K562 (cell line): ENCODE measurements at regions not wholly inside any gene's neighbourhood (a gene's known extent, or its start where the extent isn't known, plus 50 kb on each side); places are given as distances from the start of the nearest gene placed in this dataset.

Source experiments
- ERF ChIP-seq: fragments of 450-650 bp; formaldehyde crosslinking; IDR thresholded peaks from 2 replicates; pipeline ENCODE4 v1.4.0; 2020; ENCODE audit warnings: mild to moderate bottlenecking, mixed read lengths
- FOS ChIP-seq: IDR thresholded peaks from 3 replicates; pipeline ENCODE4 v1.6.1; 2011; ENCODE audit not compliant: insufficient read length; ENCODE audit errors: extremely low read depth
- RFX7 ChIP-seq: fragments of 250-450 bp; sonication (Bioruptor Pico); IDR thresholded peaks from 2 replicates; pipeline ENCODE4 v1.5.1; 2021; ENCODE audit warnings: mild to moderate bottlenecking
- SLC30A9 ChIP-seq: fragments of 250-450 bp; sonication (Bioruptor Pico); IDR thresholded peaks from 2 replicates; pipeline ENCODE4 v1.8.0; 2022; ENCODE audit warnings: mild to moderate bottlenecking, moderate library complexity
- TEAD2 ChIP-seq: fragments of 450-650 bp; IDR thresholded peaks from 2 replicates; pipeline ENCODE4 v1.6.1; 2016; ENCODE audit warnings: missing genetic modification characterization, control low read depth, missing compliant biosample characterization
- ZNF174 ChIP-seq: fragments of 250-450 bp; sonication (Bioruptor Pico); IDR thresholded peaks from 2 replicates; pipeline ENCODE4 v1.4.0; 2020; ENCODE audit warnings: mild to moderate bottlenecking
- ZSCAN29 ChIP-seq: fragments of 450-650 bp; IDR thresholded peaks from 2 replicates; pipeline ENCODE4 v1.6.1; 2017
- ZZZ3 ChIP-seq: fragments of 450-650 bp; IDR thresholded peaks from 2 replicates; pipeline ENCODE4 v1.6.1; 2016; ENCODE audit warnings: antibody characterized with exemption, mild to moderate bottlenecking, moderate library complexity
- TF ChIP-seq, protein P1 (sequence below), 2 experiments: fragments of 450-650 bp; IDR thresholded peaks; 2 replicates each; pipeline ENCODE4 v1.6.1; 2016; ENCODE audit warnings: mild to moderate bottlenecking in 2 of 2, borderline replicate concordance in 1 of 2, low read depth in 1 of 2, moderate library complexity in 1 of 2
- TF ChIP-seq, protein P2 (sequence below): fragments of 450-650 bp; formaldehyde crosslinking; IDR thresholded peaks from 2 replicates; pipeline ENCODE4 v1.4.0; 2020; ENCODE audit warnings: mild to moderate bottlenecking
- TF ChIP-seq, protein P3 (sequence below): sonication (generic); formaldehyde crosslinking; IDR thresholded peaks from 2 replicates; pipeline ENCODE4 v1.8.0; 2022; ENCODE audit warnings: mild to moderate bottlenecking, missing genetic modification reagents
- TF ChIP-seq, protein P4 (sequence below): fragments of 450-650 bp; IDR thresholded peaks from 2 replicates; pipeline ENCODE4 v1.7.0; 2016; ENCODE audit warnings: borderline replicate concordance
- TF ChIP-seq, protein P5 (sequence below): fragments of 250-450 bp; sonication (Bioruptor Pico); IDR thresholded peaks from 2 replicates; pipeline ENCODE4 v1.5.0; 2021
- TF ChIP-seq, protein P6 (sequence below), 2 experiments: fragments of 450-650 bp in 1 of 2; sonication (generic) in 1 of 2; formaldehyde crosslinking; conservative IDR thresholded peaks; 2 replicates each; pipeline versions ENCODE4 v1.4.0 to v1.8.1; 2020 to 2022; ENCODE audit warnings: mild to moderate bottlenecking in 1 of 2, missing genetic modification reagents in 1 of 2

DNA sequence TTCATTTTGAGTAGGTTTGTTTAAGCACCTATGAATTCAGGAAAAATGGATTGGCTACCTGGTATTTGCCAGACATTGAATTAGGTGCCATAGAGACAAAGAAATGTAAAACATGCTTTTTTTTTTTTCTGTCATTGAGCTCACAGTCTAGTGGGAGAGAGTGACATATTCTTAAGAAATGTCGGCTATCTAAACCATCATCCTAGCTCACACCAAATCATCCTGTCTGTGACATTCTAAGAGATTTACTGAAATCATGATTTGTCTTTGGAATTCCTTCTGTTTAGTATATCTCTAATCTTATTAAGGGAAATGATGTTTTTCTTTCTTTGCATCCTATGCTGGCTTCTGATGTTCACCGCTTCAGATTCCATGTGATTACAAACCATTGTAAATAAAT is 59.5 kb upstream of the STXBP5L start (continued):
- TF ChIP-seq, protein P1, sequence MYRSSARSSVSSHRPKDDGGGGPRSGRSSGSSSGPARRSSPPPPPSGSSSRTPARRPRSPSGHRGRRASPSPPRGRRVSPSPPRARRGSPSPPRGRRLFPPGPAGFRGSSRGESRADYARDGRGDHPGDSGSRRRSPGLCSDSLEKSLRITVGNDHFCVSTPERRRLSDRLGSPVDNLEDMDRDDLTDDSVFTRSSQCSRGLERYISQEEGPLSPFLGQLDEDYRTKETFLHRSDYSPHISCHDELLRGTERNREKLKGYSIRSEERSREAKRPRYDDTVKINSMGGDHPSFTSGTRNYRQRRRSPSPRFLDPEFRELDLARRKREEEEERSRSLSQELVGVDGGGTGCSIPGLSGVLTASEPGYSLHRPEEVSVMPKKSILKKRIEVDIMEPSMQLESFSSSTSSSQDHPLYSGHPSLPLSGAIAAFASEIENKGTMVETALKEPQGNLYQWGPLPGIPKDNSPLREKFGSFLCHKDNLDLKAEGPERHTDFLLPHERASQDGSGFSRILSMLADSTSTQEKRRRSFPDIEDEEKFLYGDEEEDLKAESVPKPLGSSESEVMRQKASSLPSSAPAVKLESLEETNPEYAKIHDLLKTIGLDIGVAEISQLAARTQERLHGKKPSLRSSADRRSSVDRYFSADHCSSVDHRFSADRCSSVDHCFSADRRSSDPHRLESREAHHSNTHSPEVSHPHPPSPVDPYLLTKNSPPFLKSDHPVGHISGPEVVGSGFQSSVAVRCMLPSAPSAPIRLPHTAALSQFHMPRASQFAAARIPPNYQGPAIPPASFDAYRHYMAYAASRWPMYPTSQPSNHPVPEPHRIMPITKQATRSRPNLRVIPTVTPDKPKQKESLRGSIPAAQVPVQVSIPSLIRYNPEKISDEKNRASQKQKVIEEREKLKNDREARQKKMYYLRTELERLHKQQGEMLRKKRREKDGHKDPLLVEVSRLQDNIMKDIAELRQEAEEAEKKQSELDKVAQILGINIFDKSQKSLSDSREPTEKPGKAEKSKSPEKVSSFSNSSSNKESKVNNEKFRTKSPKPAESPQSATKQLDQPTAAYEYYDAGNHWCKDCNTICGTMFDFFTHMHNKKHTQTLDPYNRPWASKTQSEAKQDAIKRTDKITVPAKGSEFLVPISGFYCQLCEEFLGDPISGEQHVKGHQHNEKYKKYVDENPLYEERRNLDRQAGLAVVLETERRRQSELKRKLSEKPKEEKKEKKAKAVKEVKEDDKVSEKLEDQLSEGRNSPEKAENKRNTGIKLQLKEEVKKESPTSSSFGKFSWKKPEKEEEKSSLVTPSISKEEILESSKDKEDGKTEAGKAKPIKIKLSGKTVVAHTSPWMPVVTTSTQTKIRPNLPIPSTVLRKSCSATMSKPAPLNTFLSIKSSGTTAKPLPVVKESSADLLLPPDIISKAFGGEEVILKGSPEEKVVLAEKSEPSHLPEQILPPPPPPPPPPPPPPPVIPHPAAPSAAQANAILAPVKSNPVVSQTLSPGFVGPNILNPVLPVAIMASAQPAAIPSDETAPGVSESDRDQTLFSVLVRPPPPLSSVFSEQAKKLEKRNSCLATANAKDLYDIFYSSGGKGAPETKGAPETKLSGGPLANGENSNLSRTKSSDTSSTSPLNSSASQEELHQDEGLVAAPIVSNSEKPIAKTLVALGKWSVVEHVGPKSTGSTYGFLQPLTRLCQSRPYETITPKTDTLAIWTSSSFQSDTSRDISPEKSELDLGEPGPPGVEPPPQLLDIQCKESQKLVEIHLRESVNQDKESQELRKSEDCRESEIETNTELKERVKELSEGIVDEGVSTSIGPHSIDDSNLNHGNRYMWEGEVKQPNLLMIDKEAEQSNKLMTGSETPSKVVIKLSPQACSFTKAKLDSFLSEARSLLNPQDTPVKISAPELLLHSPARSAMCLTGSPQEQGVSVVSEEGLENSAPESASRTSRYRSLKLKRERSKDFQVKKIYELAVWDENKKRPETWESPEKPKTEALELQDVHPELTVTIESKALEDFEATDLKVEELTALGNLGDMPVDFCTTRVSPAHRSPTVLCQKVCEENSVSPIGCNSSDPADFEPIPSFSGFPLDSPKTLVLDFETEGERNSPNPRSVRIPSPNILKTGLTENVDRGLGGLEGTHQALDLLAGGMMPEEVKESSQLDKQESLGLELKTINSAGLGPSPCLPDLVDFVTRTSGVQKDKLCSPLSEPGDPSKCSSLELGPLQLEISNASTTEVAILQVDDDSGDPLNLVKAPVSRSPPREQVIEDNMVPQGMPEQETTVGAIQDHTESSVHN (IDR thresholded peaks at IDR 0.05; ENCODE audit: borderline replicate concordance in 1 of 2, low read depth in 1 of 2), result no peak
- TF ChIP-seq, protein P2, sequence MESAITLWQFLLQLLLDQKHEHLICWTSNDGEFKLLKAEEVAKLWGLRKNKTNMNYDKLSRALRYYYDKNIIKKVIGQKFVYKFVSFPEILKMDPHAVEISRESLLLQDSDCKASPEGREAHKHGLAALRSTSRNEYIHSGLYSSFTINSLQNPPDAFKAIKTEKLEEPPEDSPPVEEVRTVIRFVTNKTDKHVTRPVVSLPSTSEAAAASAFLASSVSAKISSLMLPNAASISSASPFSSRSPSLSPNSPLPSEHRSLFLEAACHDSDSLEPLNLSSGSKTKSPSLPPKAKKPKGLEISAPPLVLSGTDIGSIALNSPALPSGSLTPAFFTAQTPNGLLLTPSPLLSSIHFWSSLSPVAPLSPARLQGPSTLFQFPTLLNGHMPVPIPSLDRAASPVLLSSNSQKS, result no peak
- TF ChIP-seq, protein P3, sequence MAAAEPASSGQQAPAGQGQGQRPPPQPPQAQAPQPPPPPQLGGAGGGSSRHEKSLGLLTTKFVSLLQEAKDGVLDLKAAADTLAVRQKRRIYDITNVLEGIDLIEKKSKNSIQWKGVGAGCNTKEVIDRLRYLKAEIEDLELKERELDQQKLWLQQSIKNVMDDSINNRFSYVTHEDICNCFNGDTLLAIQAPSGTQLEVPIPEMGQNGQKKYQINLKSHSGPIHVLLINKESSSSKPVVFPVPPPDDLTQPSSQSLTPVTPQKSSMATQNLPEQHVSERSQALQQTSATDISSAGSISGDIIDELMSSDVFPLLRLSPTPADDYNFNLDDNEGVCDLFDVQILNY (CRISPR knock-in tag), result no peak
- TF ChIP-seq RFX7 (CRISPR knock-in tag) (no peak), TEAD2 (tag) (no peak), ZSCAN29 (no peak), ZZZ3 (no peak), FOS (no peak), SLC30A9 (CRISPR knock-in tag) (no peak), ZNF174 (no peak), ERF (no peak)
- TF ChIP-seq, protein P4, sequence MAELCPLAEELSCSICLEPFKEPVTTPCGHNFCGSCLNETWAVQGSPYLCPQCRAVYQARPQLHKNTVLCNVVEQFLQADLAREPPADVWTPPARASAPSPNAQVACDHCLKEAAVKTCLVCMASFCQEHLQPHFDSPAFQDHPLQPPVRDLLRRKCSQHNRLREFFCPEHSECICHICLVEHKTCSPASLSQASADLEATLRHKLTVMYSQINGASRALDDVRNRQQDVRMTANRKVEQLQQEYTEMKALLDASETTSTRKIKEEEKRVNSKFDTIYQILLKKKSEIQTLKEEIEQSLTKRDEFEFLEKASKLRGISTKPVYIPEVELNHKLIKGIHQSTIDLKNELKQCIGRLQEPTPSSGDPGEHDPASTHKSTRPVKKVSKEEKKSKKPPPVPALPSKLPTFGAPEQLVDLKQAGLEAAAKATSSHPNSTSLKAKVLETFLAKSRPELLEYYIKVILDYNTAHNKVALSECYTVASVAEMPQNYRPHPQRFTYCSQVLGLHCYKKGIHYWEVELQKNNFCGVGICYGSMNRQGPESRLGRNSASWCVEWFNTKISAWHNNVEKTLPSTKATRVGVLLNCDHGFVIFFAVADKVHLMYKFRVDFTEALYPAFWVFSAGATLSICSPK, result no peak
- TF ChIP-seq, protein P5, sequence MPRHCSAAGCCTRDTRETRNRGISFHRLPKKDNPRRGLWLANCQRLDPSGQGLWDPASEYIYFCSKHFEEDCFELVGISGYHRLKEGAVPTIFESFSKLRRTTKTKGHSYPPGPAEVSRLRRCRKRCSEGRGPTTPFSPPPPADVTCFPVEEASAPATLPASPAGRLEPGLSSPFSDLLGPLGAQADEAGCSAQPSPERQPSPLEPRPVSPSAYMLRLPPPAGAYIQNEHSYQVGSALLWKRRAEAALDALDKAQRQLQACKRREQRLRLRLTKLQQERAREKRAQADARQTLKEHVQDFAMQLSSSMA (CRISPR knock-in tag), result no peak
- TF ChIP-seq, protein P6, sequence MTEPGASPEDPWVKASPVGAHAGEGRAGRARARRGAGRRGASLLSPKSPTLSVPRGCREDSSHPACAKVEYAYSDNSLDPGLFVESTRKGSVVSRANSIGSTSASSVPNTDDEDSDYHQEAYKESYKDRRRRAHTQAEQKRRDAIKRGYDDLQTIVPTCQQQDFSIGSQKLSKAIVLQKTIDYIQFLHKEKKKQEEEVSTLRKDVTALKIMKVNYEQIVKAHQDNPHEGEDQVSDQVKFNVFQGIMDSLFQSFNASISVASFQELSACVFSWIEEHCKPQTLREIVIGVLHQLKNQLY (CRISPR knock-in tag; conservative IDR thresholded peaks at IDR 0.05), result no peak
- TF ChIP-seq, all 486 proteins: peak for 0
